Esophagus muscularis mucosa (tissue), 4 donors: ENCODE measurements at regions not wholly inside any gene's neighbourhood (a gene's known extent, or its start where the extent isn't known, plus 50 kb on each side); places are given as distances from the start of the nearest gene placed in this dataset.

ENCODE experiments used
- EP300 ChIP-seq: sonication (generic); formaldehyde crosslinking; IDR thresholded peaks from one replicate; pipeline ENCODE4 v1.6.1; 2017; ENCODE audit warnings: antibody characterized with exemption
- POLR2A ChIP-seq: fragments of 450-650 bp; IDR thresholded peaks from one replicate; pipeline ENCODE4 v1.6.1; 2017; ENCODE audit warnings: antibody characterized with exemption, moderate library complexity, mild to moderate bottlenecking, low read depth
- TF ChIP-seq, protein P1 (sequence below), 3 experiments: fragments of 200-600 bp in 2 of 3; fragments of 450-650 bp in 1 of 3; sonication (generic) in 2 of 3; IDR thresholded peaks; one replicate each; pipeline ENCODE4 v1.5.1; 2017 to 2019; ENCODE audit warnings: antibody characterized with exemption in 3 of 3, mild to moderate bottlenecking in 2 of 3, moderate library complexity in 1 of 3

DNA sequence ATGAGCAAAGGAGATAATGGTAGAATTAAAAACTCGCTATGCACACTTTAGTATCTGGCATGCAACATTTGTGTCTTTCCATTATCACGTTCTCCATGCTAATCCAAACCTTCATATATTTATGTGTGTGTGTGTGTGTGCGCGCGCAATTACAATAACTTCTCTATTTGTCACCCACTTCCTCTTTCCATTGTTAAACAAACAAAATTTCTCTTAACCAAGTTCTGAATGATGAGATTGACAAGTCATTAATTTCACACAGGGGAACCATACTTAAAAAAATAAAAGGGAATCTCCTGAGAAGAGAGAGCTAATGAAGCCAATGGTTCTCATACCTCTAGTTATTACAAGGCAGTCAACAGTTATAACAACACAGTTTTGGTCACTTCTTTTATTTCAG, 575.9 kb upstream of the MDGA2 start:
- TF ChIP-seq, protein P1, sequence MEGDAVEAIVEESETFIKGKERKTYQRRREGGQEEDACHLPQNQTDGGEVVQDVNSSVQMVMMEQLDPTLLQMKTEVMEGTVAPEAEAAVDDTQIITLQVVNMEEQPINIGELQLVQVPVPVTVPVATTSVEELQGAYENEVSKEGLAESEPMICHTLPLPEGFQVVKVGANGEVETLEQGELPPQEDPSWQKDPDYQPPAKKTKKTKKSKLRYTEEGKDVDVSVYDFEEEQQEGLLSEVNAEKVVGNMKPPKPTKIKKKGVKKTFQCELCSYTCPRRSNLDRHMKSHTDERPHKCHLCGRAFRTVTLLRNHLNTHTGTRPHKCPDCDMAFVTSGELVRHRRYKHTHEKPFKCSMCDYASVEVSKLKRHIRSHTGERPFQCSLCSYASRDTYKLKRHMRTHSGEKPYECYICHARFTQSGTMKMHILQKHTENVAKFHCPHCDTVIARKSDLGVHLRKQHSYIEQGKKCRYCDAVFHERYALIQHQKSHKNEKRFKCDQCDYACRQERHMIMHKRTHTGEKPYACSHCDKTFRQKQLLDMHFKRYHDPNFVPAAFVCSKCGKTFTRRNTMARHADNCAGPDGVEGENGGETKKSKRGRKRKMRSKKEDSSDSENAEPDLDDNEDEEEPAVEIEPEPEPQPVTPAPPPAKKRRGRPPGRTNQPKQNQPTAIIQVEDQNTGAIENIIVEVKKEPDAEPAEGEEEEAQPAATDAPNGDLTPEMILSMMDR (IDR thresholded peaks at IDR 0.05): no peak
- TF ChIP-seq POLR2A (no peak), EP300 (no peak)
